A673 (cell line): ENCODE measurements at regions not wholly inside any gene's neighbourhood (a gene's known extent, or its start where the extent isn't known, plus 50 kb on each side); places are given as distances from the start of the nearest gene placed in this dataset.

Source experiments
- BruUV-seq: library from RNA; stranded (reverse); fragments of 400-500 nt; replicated peaks from 2 replicates; lab custom pipeline; 2021; lab: Mats Ljungman, UMichigan
- CTCF ChIA-PET: fragments of 300-600 bp; sonication (Branson Sonifier 250); formaldehyde crosslinking; loops from one replicate; lab custom pipeline; 2022; ENCODE audit warnings: antibody characterized with exemption; lab: Charles Lee
- POLR2A ChIA-PET: fragments of 300-600 bp; sonication (Branson Sonifier 250); formaldehyde crosslinking; loops from one replicate; lab custom pipeline; 2022; ENCODE audit warnings: antibody characterized with exemption; ENCODE audit not compliant: low non-redundant PET; lab: Charles Lee
- DNase-seq: peaks from one replicate; pipeline ENCODE4 v3.0.0-alpha.2; 2015; ENCODE audit warnings: low spot score
- H3K27ac ChIP-seq: fragments of 200-600 bp; sonication (generic); 2 replicates; pipeline ENCODE4 v1.5.1; 2016; ENCODE audit warnings: mixed run types, low read depth, mild to moderate bottlenecking, mixed read lengths, antibody characterized with exemption, low read length; ENCODE audit not compliant: poor library complexity, severe bottlenecking
- H3K27me3 ChIP-seq: fragments of 200-600 bp; sonication (generic); replicated peaks from 2 replicates; pipeline ENCODE4 v1.6.1; 2017; ENCODE audit warnings: mixed run types, low read depth, mild to moderate bottlenecking, mixed read lengths, antibody characterized with exemption, low read length; ENCODE audit not compliant: insufficient read depth, poor library complexity
- H3K36me3 ChIP-seq: fragments of 200-600 bp; sonication (generic); 2 replicates; pipeline ENCODE4 v1.6.1; 2016; ENCODE audit warnings: mixed run types, mild to moderate bottlenecking, mixed read lengths, antibody characterized with exemption, low read length; ENCODE audit not compliant: insufficient read depth, poor library complexity, severe bottlenecking
- H3K4me1 ChIP-seq: fragments of 200-600 bp; sonication (generic); 2 replicates; pipeline ENCODE4 v1.6.1; 2017; ENCODE audit warnings: mixed run types, mild to moderate bottlenecking, mixed read lengths, antibody characterized with exemption, low read length; ENCODE audit not compliant: insufficient read depth, poor library complexity, severe bottlenecking
- H3K4me3 ChIP-seq: fragments of 200-600 bp; sonication (generic); 2 replicates; pipeline ENCODE4 v1.5.1; 2016; ENCODE audit warnings: low read depth, mixed run types, mild to moderate bottlenecking, mixed read lengths, low read length; ENCODE audit not compliant: poor library complexity, severe bottlenecking
- H3K9me3 ChIP-seq: fragments of 200-600 bp; sonication (generic); 2 replicates; pipeline ENCODE4 v1.6.1; 2016; ENCODE audit warnings: mixed run types, low read depth, mild to moderate bottlenecking, mixed read lengths, antibody characterized with exemption, low read length; ENCODE audit not compliant: poor library complexity, severe bottlenecking
- CTCF ChIP-seq: fragments of 300-800, 200-600 bp; sonication (generic); conservative IDR thresholded peaks from 2 replicates; pipeline ENCODE4 v1.5.1; 2017; ENCODE audit warnings: low read depth, mild to moderate bottlenecking, antibody characterized with exemption, low read length, moderate library complexity, mixed read lengths
- EZH2 ChIP-seq: fragments of 200-600 bp; sonication (generic); IDR thresholded peaks from 2 replicates; pipeline ENCODE4 v1.6.1; 2017; ENCODE audit warnings: borderline replicate concordance, low read depth, mild to moderate bottlenecking, mixed read lengths, antibody characterized with exemption, low read length; ENCODE audit not compliant: poor library complexity, severe bottlenecking
- intact Hi-C: fragments of 100-400 bp; cut with micrococcal nuclease; formaldehyde crosslinking; loops from one replicate; pipeline ENCODE4 v1.10.0; 2022; ENCODE audit not compliant: unreplicated experiment

- ChIA-PET POLR2A (no interaction called here), CTCF (no interaction called here)
- no peak for TF ChIP-seq CTCF
- TF ChIP-seq EZH2, result no peak
- no peak for DNase-seq
- Histone ChIP-seq H3K4me3 (no peak overlapping the region), H3K27ac (no peak overlapping the region), H3K9me3 (no peaks in the 10 kb centered on the region), H3K27me3 (no peaks in the 10 kb centered on the region), H3K4me1 (no peaks in the 10 kb centered on the region), H3K36me3 (no peaks in the 10 kb centered on the region)
- intact Hi-C loops, result no loop called here
- no TSS peak for BruUV-seq
These were observed 57.3 kb upstream of the CXCL8 start for GRCh38 chr4:73683033-73683432.

DNA sequence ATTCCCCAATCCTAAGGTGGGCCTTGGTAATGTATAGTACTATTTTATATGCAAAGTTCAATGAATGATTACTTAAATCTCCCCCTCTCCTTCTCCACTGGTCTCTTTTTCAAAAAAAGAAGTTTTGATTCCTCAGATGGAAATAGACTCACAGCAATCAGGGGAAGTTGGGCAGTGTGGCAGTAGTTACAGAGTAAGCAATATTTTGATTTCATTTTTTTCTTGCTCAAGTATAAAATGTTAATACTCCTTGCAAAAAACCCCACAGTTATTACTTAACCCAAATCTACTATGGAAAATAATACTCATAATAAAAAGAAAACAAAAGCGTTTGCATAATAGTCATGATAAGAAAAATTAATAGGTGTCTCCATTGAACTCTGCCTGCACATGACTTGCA is 56.9 kb upstream of the CXCL8 start:
- H3K9me3 ChIP-seq, result no peaks in the 10 kb centered on the region
- BruUV-seq, result no TSS peak
- DNase-seq, result no peak
- ChIA-PET POLR2A (no interaction called here), CTCF (no interaction called here)
- no peaks in the 10 kb centered on the region for H3K36me3 ChIP-seq
- no peaks in the 10 kb centered on the region for H3K4me1 ChIP-seq
- H3K4me3 ChIP-seq, result no peak overlapping the region
- intact Hi-C loops, result no loop called here
- no peaks in the 10 kb centered on the region for H3K27me3 ChIP-seq
- TF ChIP-seq EZH2 (no peak), CTCF (no peak)
- no peak overlapping the region for H3K27ac ChIP-seq

DNA sequence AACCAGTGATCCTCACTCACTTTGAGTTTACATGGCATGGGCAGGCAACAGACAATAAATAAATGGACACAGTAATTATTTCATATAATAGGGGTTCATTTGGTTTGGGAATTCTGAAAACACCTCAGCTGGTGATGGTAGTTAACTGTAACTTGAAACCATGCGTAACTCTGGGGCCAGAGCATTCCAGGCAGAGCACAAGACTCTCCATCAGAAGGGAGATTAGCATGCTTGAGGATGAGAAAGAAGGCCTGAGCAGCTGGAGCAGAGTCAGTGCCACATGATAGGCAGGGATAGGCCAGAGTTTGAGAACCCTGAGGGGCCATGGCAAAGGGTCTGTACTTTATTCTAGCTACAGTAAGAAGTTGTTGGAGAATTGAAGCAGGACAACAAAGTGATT is 56.3 kb upstream of the CXCL8 start:
- CTCF ChIA-PET, result no interaction called here
- no peaks in the 10 kb centered on the region for H3K27me3 ChIP-seq
- H3K4me1 ChIP-seq, result no peaks in the 10 kb centered on the region
- no peaks in the 10 kb centered on the region for H3K9me3 ChIP-seq
- H3K27ac ChIP-seq, result no peak overlapping the region
- TF ChIP-seq EZH2 (no peak), CTCF (no peak)
- POLR2A ChIA-PET, result no interaction called here
- BruUV-seq, result no TSS peak
- no peak overlapping the region for H3K4me3 ChIP-seq
- intact Hi-C loops, result no loop called here
- no peak for DNase-seq
- no peaks in the 10 kb centered on the region for H3K36me3 ChIP-seq
